NOMO-1 (cell line): ENCODE measurements at regions not wholly inside any gene's neighbourhood (a gene's known extent, or its start where the extent isn't known, plus 50 kb on each side); places are given as distances from the start of the nearest gene placed in this dataset.

Source experiments
- DNase-seq, 2 experiments: peaks; one replicate each; lab custom pipeline; 2025; ENCODE audit not compliant: unreplicated experiment in 2 of 2; lab: John Stamatoyannopoulos, UW

DNA sequence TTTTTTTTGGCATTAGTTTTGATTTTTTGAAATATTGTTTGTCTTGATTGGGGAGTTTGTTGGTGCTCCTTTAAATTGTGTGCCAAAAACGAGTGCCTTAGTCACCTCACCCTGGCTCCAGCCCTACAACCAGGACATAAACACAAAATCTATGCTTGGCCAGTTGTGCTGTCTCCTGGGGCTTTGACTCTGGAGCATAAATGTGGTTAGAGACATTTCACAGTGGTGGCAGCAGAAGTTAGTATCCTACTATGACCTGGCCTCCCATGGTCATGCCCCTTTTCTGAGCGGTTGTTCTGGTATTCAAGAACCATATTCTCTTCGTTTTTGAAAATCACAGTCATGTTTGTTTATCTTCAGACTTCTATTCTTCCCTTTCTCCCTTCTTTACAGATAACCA, 70.7 kb upstream of the PSMA6 start:
- no peak for DNase-seq

DNA sequence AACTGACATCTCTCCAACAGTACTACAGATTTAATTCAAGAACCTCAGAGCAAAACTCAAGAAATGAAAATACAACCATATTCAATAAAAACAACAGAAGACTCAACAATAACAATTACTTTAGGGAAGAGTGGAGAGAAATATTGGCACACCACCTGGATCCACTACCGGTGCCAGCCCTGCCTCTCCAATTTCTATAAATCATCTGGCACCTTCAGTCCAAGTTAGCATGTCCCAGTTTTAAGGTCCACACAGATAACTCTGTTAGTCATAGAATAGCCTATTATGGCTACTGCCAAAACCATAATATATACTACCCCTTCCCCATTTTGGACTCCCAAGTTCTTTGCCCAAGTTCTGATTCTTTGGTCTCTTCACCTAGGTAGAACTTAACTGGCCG, 69.9 kb upstream of the PSMA6 start:
- DNase-seq: no peak

DNA sequence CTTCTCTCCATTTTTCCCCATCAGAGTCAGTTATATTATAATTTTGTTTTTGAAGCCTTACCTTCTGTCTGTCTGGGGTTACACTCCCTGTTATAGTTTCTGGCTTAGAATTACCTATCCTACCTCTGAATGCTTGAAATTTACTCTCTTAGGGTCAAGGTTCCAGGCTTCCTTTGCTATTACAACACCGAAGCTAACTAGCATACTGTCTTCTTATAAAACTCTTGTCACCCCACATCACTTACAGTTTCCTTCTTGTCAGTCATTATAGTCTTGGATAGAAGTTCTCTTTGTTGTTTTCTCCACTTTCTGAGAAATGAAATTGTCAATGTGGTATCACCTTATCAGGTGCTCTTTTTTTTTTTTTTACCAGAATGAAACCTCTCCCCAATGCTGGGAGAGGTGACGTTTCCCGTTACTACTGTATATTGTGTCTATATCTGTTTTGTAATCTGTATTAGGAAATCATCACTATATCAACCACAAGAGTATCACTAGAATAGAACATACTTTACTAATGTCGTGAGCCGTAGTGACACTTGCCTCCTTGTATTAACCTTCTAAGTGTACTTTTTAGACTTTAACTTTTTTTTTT, 69.2 kb upstream of the PSMA6 start:
- DNase-seq: peak in 1 of 2 experiments; percentile 61

DNA sequence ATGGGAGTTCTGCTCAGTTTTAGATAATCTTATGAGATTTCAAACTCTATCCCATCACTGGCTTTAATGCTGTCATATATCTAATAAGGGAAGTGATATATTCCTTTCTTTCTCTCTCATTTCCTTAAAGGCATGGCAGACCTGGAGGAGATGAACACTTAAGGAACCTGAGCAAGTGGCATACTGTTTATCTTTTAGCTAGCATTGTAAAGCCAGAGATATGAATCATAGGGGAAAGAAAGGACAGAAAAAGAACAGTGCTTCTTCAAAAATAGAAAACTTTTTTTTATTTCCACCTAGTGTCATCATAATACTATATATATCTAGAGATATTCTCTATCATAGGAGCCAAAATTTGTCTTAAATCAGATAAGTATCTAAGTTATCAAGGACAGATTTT, 68.3 kb upstream of the PSMA6 start:
- no peak for DNase-seq

DNA sequence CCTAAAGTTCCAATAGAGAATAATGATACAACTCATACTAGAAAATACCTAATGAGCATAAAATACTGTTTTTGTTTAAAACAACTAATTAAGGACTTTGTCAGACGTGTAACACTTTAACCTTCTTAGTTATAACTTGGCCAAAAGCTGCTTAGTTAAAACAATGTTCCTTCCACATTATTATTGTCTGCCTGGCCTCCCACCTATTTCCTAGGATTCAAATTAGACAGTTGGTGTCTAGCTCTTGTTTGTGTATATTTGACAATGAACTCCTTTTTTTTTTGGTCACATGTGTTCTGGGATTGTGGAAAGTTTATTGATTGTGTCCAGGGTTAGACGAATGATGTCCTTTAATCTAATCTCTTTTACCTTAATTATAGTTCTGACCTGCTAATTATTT, 67.6 kb upstream of the PSMA6 start:
- DNase-seq: no peak

DNA sequence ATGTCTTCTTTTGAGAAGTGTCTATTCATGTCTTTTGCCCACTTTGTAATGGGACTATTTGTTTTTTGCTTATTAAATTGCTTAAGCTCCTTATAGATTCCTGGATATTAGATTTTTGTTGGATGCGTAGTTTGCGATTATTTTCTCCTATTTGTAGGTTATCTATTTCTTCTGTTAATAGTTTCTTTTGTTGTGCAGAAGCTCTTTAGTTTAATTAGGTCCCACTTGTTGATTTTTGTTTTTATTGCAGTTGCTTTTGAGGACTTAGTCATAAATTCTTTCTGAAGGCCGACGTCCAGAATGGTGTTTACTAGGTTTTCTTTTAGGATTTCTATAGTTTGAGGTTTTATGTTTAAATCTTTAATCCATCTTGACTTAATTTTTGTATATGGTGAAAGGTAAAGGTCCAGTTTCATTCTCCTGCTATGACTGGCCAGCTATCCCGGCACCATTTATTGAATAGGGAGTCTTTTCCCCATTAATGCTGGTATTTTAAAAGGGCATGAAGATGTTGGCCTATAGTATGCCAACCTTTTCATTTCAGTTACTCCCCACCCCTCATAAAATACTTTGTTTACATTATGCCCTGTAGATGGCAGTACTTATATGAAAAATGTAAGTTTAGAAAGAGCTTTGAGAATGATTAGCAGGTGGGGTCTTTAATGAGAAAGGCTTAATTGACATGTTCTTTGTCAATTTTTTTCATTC, 62.9 kb upstream of the PSMA6 start:
- peak; percentile 32 to 35 for DNase-seq

DNA sequence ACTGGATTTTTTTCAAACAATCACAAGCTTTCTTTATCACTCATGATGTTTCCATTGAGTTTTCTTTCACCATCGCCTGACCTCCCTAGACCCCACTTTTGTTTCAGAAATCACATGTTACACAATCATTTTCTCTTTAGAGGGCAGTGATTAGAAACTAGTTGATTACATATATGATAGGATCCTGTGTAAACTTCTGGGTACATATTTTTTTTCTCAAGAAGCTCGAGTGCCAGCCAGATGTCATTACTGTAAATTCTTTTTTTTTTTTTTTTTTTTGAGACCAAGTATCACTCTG, 62.4 kb upstream of the PSMA6 start:
- no peak for DNase-seq

DNA sequence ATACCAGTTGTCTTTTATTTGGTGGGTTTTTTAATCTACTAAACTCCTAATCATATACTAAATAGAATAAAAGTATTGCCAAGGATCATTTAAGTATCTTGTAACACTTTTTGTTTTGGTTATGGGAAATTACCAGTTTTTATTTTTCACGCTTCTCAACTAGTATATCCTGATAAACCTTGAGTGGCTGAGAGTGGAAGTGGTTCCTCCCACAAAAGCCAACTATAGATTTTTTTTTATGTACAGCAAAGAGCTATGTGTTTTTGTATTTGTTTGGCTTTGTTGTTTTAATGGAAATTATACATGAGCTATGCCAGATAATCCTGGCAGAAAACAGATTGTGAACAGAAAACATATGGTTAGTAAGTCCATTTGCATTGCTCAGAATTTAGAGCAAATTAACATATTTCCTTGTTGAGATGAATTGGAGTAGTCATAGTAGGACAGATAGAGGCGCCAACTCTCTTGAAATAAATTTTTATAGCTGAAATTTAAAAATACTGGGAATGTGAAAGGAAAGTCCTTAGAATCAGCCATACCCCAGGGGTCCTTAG, 60.9 kb upstream of the PSMA6 start:
- no peak for DNase-seq

DNA sequence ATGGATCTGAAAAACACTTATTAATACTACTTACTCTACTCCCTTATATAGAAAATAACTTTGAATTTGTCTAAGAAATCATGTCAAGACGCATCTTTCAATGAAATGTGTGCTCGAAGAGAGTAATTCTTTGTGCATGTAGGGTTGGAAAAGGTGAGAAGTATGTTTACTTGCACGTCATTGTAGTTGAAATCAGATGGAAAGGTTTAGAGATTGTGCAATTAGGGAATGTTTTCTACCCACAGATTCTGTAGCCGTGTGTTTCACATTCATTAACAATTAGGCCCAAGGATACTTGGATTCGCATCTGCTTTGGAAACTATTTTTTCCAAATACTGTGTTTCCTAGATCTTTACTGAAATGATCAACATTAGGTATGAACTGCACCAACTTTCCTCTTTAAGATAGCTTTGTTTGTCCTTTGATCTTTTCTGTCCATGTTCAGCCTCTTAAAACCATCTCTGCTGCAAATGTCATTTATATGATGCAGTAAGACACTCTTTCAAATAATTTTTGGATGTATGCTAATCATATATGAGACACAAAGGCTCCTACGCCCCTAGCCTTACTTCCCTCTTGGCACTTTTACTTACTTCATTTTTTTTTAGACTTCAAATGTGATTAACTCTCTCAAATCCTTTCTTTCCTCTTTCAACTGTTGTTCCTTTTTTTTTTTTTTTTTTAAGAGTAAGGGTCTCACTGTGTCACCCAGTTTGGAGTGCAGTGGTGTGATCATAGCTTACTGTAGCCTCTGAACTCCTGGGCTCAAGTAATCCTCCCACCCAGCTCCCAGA, 58.0 kb upstream of the PSMA6 start:
- DNase-seq: peak in 1 of 2 experiments; percentile 49

DNA sequence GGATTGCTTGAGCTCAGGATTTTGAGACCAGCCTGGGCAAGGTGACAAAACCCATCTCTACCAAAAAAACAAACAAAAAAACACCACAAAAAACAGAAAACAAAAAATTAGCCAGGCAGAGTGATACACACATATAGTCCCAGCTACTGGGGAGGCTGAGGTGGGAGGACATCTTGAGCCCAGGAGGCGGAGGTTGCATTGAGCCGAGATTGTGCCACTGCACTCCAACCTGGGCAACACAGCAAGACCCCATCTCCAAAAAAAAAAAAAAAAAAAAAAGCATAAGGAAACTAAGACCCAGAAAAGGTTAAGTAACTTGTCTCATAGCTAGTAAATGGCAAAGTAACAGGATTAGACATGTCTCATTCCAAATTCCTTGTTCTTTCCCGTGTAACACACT, 56.3 kb upstream of the PSMA6 start:
- DNase-seq: no peak

DNA sequence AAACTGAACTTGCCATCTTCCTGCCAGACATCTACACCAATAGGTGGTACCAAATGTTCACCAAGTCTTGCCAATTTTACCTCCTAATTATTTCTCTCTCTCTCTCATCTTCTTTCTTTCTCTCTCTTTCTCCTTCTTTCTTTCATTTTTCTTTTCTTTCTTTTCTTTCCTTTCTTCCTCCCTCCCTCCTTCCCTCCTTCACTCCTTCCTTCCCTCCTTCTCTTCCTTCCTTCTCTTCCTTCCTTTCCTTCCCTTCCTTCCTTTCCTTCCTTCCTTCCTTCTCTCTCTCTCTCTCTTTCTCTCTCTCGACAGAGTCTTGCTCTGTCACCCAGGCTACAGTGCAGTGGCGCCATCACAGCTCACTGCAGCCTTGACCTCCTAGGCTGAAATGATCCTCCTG, 55.4 kb upstream of the PSMA6 start:
- no peak for DNase-seq

DNA sequence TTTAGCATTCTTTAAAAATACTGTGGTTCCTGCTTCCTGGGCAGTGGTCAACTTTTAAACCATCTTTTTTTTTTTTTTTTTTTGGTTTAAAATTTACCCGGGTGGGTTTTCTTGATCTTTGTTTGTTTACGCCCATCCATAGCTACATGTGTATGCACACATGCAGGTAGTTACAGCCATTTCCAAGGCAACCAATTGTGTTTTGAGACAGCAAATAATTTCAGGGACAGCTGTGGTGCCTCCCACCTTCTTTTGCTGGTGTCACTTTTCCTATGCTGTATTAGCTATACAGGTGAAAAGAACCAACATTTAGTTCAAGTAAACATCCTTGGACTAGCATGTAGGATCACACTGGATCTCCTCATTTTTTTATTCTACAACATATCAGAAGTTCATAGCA, 52.0 kb upstream of the PSMA6 start:
- DNase-seq: no peak
